ENCODE measurements at regions not wholly inside any gene's neighbourhood (a gene's known extent, or its start where the extent isn't known, plus 50 kb on each side); places are given as distances from the start of the nearest gene placed in this dataset.

- DNase-seq, result no peak
These were observed 264.4 kb downstream of the DUSP6 start for GRCh38 chr12:89087876-89088275.

- DNase-seq, result no peak
These were observed 265.0 kb downstream of the DUSP6 start for GRCh38 chr12:89087149-89087825.

GRCh38 chr12:89085421-89085820, 266.9 kb downstream of the DUSP6 start:
- no peak for DNase-seq

GRCh38 chr12:89084751-89085150, 267.6 kb downstream of the DUSP6 start:
- DNase-seq, result no peak

- DNase-seq, result no peak
These were observed 268.8 kb downstream of the DUSP6 start for GRCh38 chr12:89083491-89083890.

GRCh38 chr12:89082370-89082753, 269.9 kb downstream of the DUSP6 start:
- DNase-seq, result no peak

- no peak for DNase-seq
These were observed 270.5 kb downstream of the DUSP6 start for GRCh38 chr12:89081719-89082369.

GRCh38 chr12:89080793-89081465, 271.4 kb downstream of the DUSP6 start:
- no peak for DNase-seq

GRCh38 chr12:89075880-89076540, 276.3 kb downstream of the DUSP6 start:
- DNase-seq, result no peak

GRCh38 chr12:89073659-89074058, 278.6 kb downstream of the DUSP6 start:
- DNase-seq, result no peak

- no peak for DNase-seq
These were observed 279.3 kb downstream of the DUSP6 start for GRCh38 chr12:89073027-89073398.

- no peak for DNase-seq
These were observed 279.8 kb downstream of the DUSP6 start for GRCh38 chr12:89072294-89073026.

- no peak for DNase-seq
These were observed 281.7 kb downstream of the DUSP6 start for GRCh38 chr12:89070603-89071002.

GRCh38 chr12:89069431-89069830, 282.9 kb downstream of the DUSP6 start:
- DNase-seq, result no peak

GRCh38 chr12:89067421-89068187, 284.7 kb downstream of the DUSP6 start:
- no peak for DNase-seq

GRCh38 chr12:89064780-89065179, 287.5 kb downstream of the DUSP6 start:
- DNase-seq, result no peak

GRCh38 chr12:89064151-89064550, 288.1 kb downstream of the DUSP6 start:
- DNase-seq, result no peak

- DNase-seq, result no peak
These were observed 289.3 kb downstream of the DUSP6 start for GRCh38 chr12:89062996-89063395.

GRCh38 chr12:89059721-89060541, 292.4 kb downstream of the DUSP6 start:
- no peak for DNase-seq

GRCh38 chr12:89059056-89059455, 293.2 kb downstream of the DUSP6 start:
- no peak for DNase-seq

- no peak for DNase-seq
These were observed 293.9 kb downstream of the DUSP6 start for GRCh38 chr12:89058402-89058801.
